KMS-11 (cell line): ENCODE measurements at regions not wholly inside any gene's neighbourhood (a gene's known extent, or its start where the extent isn't known, plus 50 kb on each side); places are given as distances from the start of the nearest gene placed in this dataset.

Source experiments
- H2AFZ ChIP-seq: fragments of 200-600 bp; sonication (generic); 2 replicates; pipeline ENCODE4 v1.6.1; 2016; ENCODE audit warnings: antibody characterized with exemption, mixed run types, low read depth
- H3K27ac ChIP-seq: fragments of 200-600 bp; sonication (generic); 2 replicates; pipeline ENCODE4 v1.6.1; 2016; ENCODE audit warnings: mild to moderate bottlenecking, mixed run types
- H3K27me3 ChIP-seq: fragments of 200-600 bp; sonication (generic); 2 replicates; pipeline ENCODE4 v1.6.1; 2017; ENCODE audit warnings: mild to moderate bottlenecking, low read depth, mixed run types, moderate library complexity; ENCODE audit not compliant: insufficient read depth
- H3K36me3 ChIP-seq: fragments of 200-600 bp; sonication (generic); 2 replicates; pipeline ENCODE4 v1.6.1; 2017; ENCODE audit warnings: mild to moderate bottlenecking, mixed run types; ENCODE audit not compliant: insufficient read depth
- H3K4me1 ChIP-seq: fragments of 200-600 bp; sonication (generic); 2 replicates; pipeline ENCODE4 v1.6.1; 2016; ENCODE audit warnings: mild to moderate bottlenecking, low read depth, mixed run types; ENCODE audit not compliant: poor library complexity, severe bottlenecking
- H3K4me2 ChIP-seq: fragments of 200-600 bp; sonication (generic); 2 replicates; pipeline ENCODE4 v1.7.0; 2016; ENCODE audit warnings: mild to moderate bottlenecking, mixed run types
- H3K4me3 ChIP-seq: fragments of 200-600 bp; sonication (generic); IDR thresholded peaks from 2 replicates; pipeline ENCODE4 v1.6.1; 2017; ENCODE audit warnings: low read depth, low read length, mixed read lengths; ENCODE audit not compliant: insufficient read depth
- H3K79me2 ChIP-seq: fragments of 200-600 bp; sonication (generic); 2 replicates; pipeline ENCODE4 v1.6.1; 2016; ENCODE audit warnings: low read depth, mixed run types; ENCODE audit not compliant: insufficient read depth
- H3K9ac ChIP-seq: fragments of 200-600 bp; sonication (generic); 2 replicates; pipeline ENCODE4 v1.6.1; 2016; ENCODE audit warnings: mild to moderate bottlenecking, mixed run types
- H4K20me1 ChIP-seq: fragments of 200-600 bp; sonication (generic); 2 replicates; pipeline ENCODE4 v1.6.1; 2016; ENCODE audit warnings: mild to moderate bottlenecking, mixed run types; ENCODE audit not compliant: insufficient read depth
- CTCF ChIP-seq: fragments of 200-600 bp; sonication (generic); conservative IDR thresholded peaks from 2 replicates; pipeline ENCODE4 v1.6.1; 2017; ENCODE audit warnings: low read depth, mild to moderate bottlenecking, antibody characterized with exemption, low read length, moderate library complexity, mixed read lengths

- no peaks in the 10 kb centered on the region for H3K36me3 ChIP-seq
- H3K4me1 ChIP-seq = no peaks in the 10 kb centered on the region
- no peaks in the 10 kb centered on the region for H3K79me2 ChIP-seq
- no peak overlapping the region for H3K4me2 ChIP-seq
- H3K9ac ChIP-seq = no peak overlapping the region
- no peak overlapping the region for H2AFZ ChIP-seq
- TF ChIP-seq CTCF = no peak
- H3K27ac ChIP-seq = no peak overlapping the region
- H4K20me1 ChIP-seq = no peaks in the 10 kb centered on the region
- no peaks in the 10 kb centered on the region for H3K27me3 ChIP-seq
- no peak overlapping the region for H3K4me3 ChIP-seq
Observed at GRCh38 chrX:858542-859078, 228.0 kb downstream of the SHOX start.

GRCh38 chrX:857376-857775 is 226.8 kb downstream of the SHOX start:
- no peaks in the 10 kb centered on the region for H3K4me1 ChIP-seq

GRCh38 chrX:856566-857290 is 226.1 kb downstream of the SHOX start:
- Histone ChIP-seq H3K36me3 (no peaks in the 10 kb centered on the region), H3K4me1 (no peaks in the 10 kb centered on the region), H3K9ac (no peak overlapping the region), H4K20me1 (no peaks in the 10 kb centered on the region), H3K27ac (no peak overlapping the region), H3K4me2 (no peak overlapping the region), H3K4me3 (no peak overlapping the region), H3K27me3 (no peaks in the 10 kb centered on the region), H2AFZ (no peak overlapping the region), H3K79me2 (no peaks in the 10 kb centered on the region)
- no peak for TF ChIP-seq CTCF

More at GRCh38 chrX:857376-857775, 226.8 kb downstream of the SHOX start:
- Histone ChIP-seq H3K9ac (no peak overlapping the region), H3K4me3 (no peak overlapping the region), H3K27me3 (no peaks in the 10 kb centered on the region), H3K27ac (no peak overlapping the region), H2AFZ (no peak overlapping the region), H3K79me2 (no peaks in the 10 kb centered on the region), H3K36me3 (no peaks in the 10 kb centered on the region), H4K20me1 (no peaks in the 10 kb centered on the region), H3K4me2 (no peak overlapping the region)
- no peak for TF ChIP-seq CTCF

GRCh38 chrX:853304-853703 is 222.7 kb downstream of the SHOX start:
- Histone ChIP-seq H3K79me2 (no peaks in the 10 kb centered on the region), H3K4me1 (no peaks in the 10 kb centered on the region), H2AFZ (no peak overlapping the region), H3K27me3 (no peaks in the 10 kb centered on the region), H3K27ac (no peak overlapping the region), H3K36me3 (no peaks in the 10 kb centered on the region), H3K4me3 (no peak overlapping the region), H4K20me1 (no peaks in the 10 kb centered on the region), H3K9ac (no peak overlapping the region), H3K4me2 (no peak overlapping the region)
- TF ChIP-seq CTCF = no peak
